IPS-20b (cell line): ENCODE measurements at regions not wholly inside any gene's neighbourhood (a gene's known extent, or its start where the extent isn't known, plus 50 kb on each side); places are given as distances from the start of the nearest gene placed in this dataset.

Experiments used
- H3K27ac ChIP-seq: one replicate; pipeline ENCODE4 v1.5.1; 2013; ENCODE audit warnings: low read length
- H3K27me3 ChIP-seq: 2 replicates; pipeline ENCODE4 v1.6.1; 2013; ENCODE audit warnings: mild to moderate bottlenecking, low read length, inconsistent platforms; ENCODE audit not compliant: insufficient read depth
- H3K36me3 ChIP-seq: 2 replicates; pipeline ENCODE4 v1.6.1; 2013; ENCODE audit warnings: low read depth, mild to moderate bottlenecking, inconsistent platforms, low read length, moderate library complexity; ENCODE audit not compliant: insufficient read depth
- H3K4me1 ChIP-seq: 2 replicates; pipeline ENCODE4 v1.6.1; 2013; ENCODE audit warnings: mild to moderate bottlenecking, control low read depth, inconsistent platforms, low read length, moderate library complexity; ENCODE audit not compliant: insufficient read depth
- H3K4me3 ChIP-seq: 2 replicates; pipeline ENCODE4 v1.5.1; 2013; ENCODE audit warnings: mild to moderate bottlenecking, low read length, inconsistent platforms
- H3K9ac ChIP-seq: 2 replicates; pipeline ENCODE4 v1.6.1; 2013; ENCODE audit warnings: low read depth, mild to moderate bottlenecking, inconsistent platforms, low read length, moderate library complexity
- H3K9me3 ChIP-seq: 2 replicates; pipeline ENCODE4 v1.6.1; 2013; ENCODE audit warnings: mild to moderate bottlenecking, low read depth, low read length, inconsistent platforms; ENCODE audit not compliant: insufficient read depth

GRCh38 chr16:8183176-8184099 is 406.9 kb downstream of the TMEM114 start:
- Histone ChIP-seq H3K9ac (no peak overlapping the region), H3K36me3 (no peaks in the 10 kb centered on the region), H3K27ac (no peak overlapping the region), H3K4me3 (no peak overlapping the region), H3K4me1 (peaks cover 4% of the 10 kb centered on the region), H3K27me3 (no peaks in the 10 kb centered on the region), H3K9me3 (no peaks in the 10 kb centered on the region)

- Histone ChIP-seq H3K4me3 (no peak overlapping the region), H3K9me3 (no peaks in the 10 kb centered on the region), H3K27me3 (no peaks in the 10 kb centered on the region), H3K36me3 (no peaks in the 10 kb centered on the region), H3K27ac (no peak overlapping the region), H3K4me1 (peaks cover 9% of the 10 kb centered on the region), H3K9ac (no peak overlapping the region)
These were observed 407.6 kb downstream of the TMEM114 start for GRCh38 chr16:8182761-8183160.

GRCh38 chr16:8179615-8180014 is 410.7 kb downstream of the TMEM114 start:
- Histone ChIP-seq H3K27me3 (no peaks in the 10 kb centered on the region), H3K36me3 (no peaks in the 10 kb centered on the region), H3K4me3 (no peak overlapping the region), H3K27ac (no peak overlapping the region), H3K9ac (no peak overlapping the region), H3K4me1 (peaks cover 9% of the 10 kb centered on the region), H3K9me3 (no peaks in the 10 kb centered on the region)

- Histone ChIP-seq H3K9me3 (no peaks in the 10 kb centered on the region), H3K4me1 (peaks cover 9% of the 10 kb centered on the region), H3K4me3 (no peak overlapping the region), H3K27ac (no peak overlapping the region), H3K36me3 (no peaks in the 10 kb centered on the region), H3K27me3 (no peaks in the 10 kb centered on the region), H3K9ac (no peak overlapping the region)
These were observed 412.0 kb downstream of the TMEM114 start for GRCh38 chr16:8178271-8178670.

- no peaks in the 10 kb centered on the region for H3K9me3 ChIP-seq
- H3K27ac ChIP-seq = no peak overlapping the region
- no peaks in the 10 kb centered on the region for H3K27me3 ChIP-seq
- no peak overlapping the region for H3K9ac ChIP-seq
- H3K4me1 ChIP-seq = peaks cover 9% of the 10 kb centered on the region
- H3K4me3 ChIP-seq = no peak overlapping the region
- no peaks in the 10 kb centered on the region for H3K36me3 ChIP-seq
These were observed 414.9 kb downstream of the TMEM114 start for GRCh38 chr16:8175411-8175810.

- Histone ChIP-seq H3K4me3 (no peak overlapping the region), H3K4me1 (peaks cover 2% of the 10 kb centered on the region; the same call in 1 of the 2 replicates), H3K27me3 (no peaks in the 10 kb centered on the region), H3K9ac (no peak overlapping the region), H3K27ac (no peak overlapping the region), H3K9me3 (no peaks in the 10 kb centered on the region), H3K36me3 (no peaks in the 10 kb centered on the region)
These were observed 417.1 kb downstream of the TMEM114 start for GRCh38 chr16:8173111-8173644.

GRCh38 chr16:8172551-8172950 is 417.8 kb downstream of the TMEM114 start:
- no peaks in the 10 kb centered on the region for H3K36me3 ChIP-seq
- no peak overlapping the region for H3K4me3 ChIP-seq
- no peaks in the 10 kb centered on the region for H3K9me3 ChIP-seq
- H3K4me1 ChIP-seq = no peaks in the 10 kb centered on the region
- no peak overlapping the region for H3K27ac ChIP-seq
- no peaks in the 10 kb centered on the region for H3K27me3 ChIP-seq
- H3K9ac ChIP-seq = no peak overlapping the region

- H3K27me3 ChIP-seq = no peaks in the 10 kb centered on the region
- H3K4me1 ChIP-seq = no peaks in the 10 kb centered on the region
- no peak overlapping the region for H3K9ac ChIP-seq
- no peaks in the 10 kb centered on the region for H3K36me3 ChIP-seq
- no peaks in the 10 kb centered on the region for H3K9me3 ChIP-seq
- H3K27ac ChIP-seq = no peak overlapping the region
- no peak overlapping the region for H3K4me3 ChIP-seq
These were observed 422.3 kb downstream of the TMEM114 start for GRCh38 chr16:8168016-8168415.

- Histone ChIP-seq H3K4me3 (no peak overlapping the region), H3K27ac (no peak overlapping the region), H3K36me3 (no peaks in the 10 kb centered on the region), H3K27me3 (no peaks in the 10 kb centered on the region), H3K9me3 (no peaks in the 10 kb centered on the region), H3K9ac (no peak overlapping the region), H3K4me1 (no peaks in the 10 kb centered on the region)
These were observed 422.9 kb downstream of the TMEM114 start for GRCh38 chr16:8167436-8167835.

GRCh38 chr16:8158051-8158450 is 432.3 kb downstream of the TMEM114 start:
- Histone ChIP-seq H3K4me1 (no peaks in the 10 kb centered on the region), H3K27me3 (no peaks in the 10 kb centered on the region), H3K9me3 (peaks cover 3% of the 10 kb centered on the region; the same call in 1 of the 2 replicates), H3K27ac (no peak overlapping the region), H3K4me3 (no peak overlapping the region), H3K9ac (no peak overlapping the region), H3K36me3 (no peaks in the 10 kb centered on the region)

GRCh38 chr16:8155275-8155674 is 435.0 kb downstream of the TMEM114 start:
- no peaks in the 10 kb centered on the region for H3K27me3 ChIP-seq
- no peaks in the 10 kb centered on the region for H3K4me1 ChIP-seq
- no peak overlapping the region for H3K27ac ChIP-seq
- no peak overlapping the region for H3K9ac ChIP-seq
- no peaks in the 10 kb centered on the region for H3K36me3 ChIP-seq
- H3K4me3 ChIP-seq = no peak overlapping the region
- H3K9me3 ChIP-seq = peaks cover 3% of the 10 kb centered on the region; the same call in 1 of the 2 replicates
